Sigmoid colon (tissue), 4 donors: ENCODE measurements at regions not wholly inside any gene's neighbourhood (a gene's known extent, or its start where the extent isn't known, plus 50 kb on each side); places are given as distances from the start of the nearest gene placed in this dataset.

Experiments
- EP300 ChIP-seq, 4 donors: sonication (generic); formaldehyde crosslinking; IDR thresholded peaks; one replicate each; pipeline ENCODE4 v1.6.1; 2017; ENCODE audit warnings: antibody characterized with exemption in 4 of 4
- POLR2A ChIP-seq, 2 donors: fragments of 450-650 bp; IDR thresholded peaks; one replicate each; pipeline ENCODE4 v1.6.1; 2016; ENCODE audit warnings: antibody characterized with exemption in 2 of 2, mild to moderate bottlenecking in 2 of 2, moderate library complexity in 2 of 2
- TF ChIP-seq, protein P1 (sequence below), 4 experiments: fragments of 450-650 bp in 3 of 4; fragments of 200-600 bp in 1 of 4; IDR thresholded peaks; one replicate each; pipeline ENCODE4 v1.5.1; 2016 to 2019; ENCODE audit warnings: antibody characterized with exemption in 4 of 4, mild to moderate bottlenecking in 3 of 4, moderate library complexity in 2 of 4

DNA sequence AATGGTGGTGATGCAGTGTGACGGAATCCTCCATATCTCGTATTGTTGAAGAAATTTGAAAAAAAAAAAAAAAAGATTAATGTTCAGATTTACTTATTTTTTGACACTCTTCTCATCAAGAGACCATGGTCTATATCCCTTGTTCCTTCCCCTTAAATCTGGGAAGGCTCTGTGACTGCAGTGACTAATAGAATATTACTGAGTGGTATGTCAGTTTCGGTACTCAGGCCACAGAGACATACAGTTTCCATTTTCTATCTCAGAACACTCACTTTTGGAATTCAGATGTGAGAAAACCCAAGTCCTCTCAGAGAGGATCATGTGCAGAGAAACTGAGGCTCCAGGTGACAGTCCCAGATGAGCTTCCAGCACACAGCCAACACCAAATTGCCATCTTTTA lies 1193.5 kb downstream of the DTWD2 start:
- TF ChIP-seq, protein P1, sequence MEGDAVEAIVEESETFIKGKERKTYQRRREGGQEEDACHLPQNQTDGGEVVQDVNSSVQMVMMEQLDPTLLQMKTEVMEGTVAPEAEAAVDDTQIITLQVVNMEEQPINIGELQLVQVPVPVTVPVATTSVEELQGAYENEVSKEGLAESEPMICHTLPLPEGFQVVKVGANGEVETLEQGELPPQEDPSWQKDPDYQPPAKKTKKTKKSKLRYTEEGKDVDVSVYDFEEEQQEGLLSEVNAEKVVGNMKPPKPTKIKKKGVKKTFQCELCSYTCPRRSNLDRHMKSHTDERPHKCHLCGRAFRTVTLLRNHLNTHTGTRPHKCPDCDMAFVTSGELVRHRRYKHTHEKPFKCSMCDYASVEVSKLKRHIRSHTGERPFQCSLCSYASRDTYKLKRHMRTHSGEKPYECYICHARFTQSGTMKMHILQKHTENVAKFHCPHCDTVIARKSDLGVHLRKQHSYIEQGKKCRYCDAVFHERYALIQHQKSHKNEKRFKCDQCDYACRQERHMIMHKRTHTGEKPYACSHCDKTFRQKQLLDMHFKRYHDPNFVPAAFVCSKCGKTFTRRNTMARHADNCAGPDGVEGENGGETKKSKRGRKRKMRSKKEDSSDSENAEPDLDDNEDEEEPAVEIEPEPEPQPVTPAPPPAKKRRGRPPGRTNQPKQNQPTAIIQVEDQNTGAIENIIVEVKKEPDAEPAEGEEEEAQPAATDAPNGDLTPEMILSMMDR (IDR thresholded peaks at IDR 0.05) = no peak
- TF ChIP-seq POLR2A (IDR thresholded peaks at IDR 0.05) (no peak), EP300 (IDR thresholded peaks at IDR 0.05) (no peak)
